Caco-2 (cell line): ENCODE measurements at regions not wholly inside any gene's neighbourhood (a gene's known extent, or its start where the extent isn't known, plus 50 kb on each side); places are given as distances from the start of the nearest gene placed in this dataset.

Source experiments
- BruUV-seq: library from RNA; stranded (reverse); fragments of 400-500 nt; replicated peaks from 2 replicates; lab custom pipeline; 2021; lab: Mats Ljungman, UMichigan
- CTCF ChIA-PET: fragments of 300-600 bp; sonication (Branson Sonifier 250); formaldehyde crosslinking; loops from one replicate; lab custom pipeline; 2022; ENCODE audit warnings: antibody characterized with exemption; lab: Charles Lee
- POLR2A ChIA-PET: fragments of 300-600 bp; sonication (Branson Sonifier 250); formaldehyde crosslinking; loops from one replicate; lab custom pipeline; 2022; ENCODE audit warnings: antibody characterized with exemption; lab: Charles Lee
- DNase-seq, 2 experiments: peaks; one replicate each; pipeline versions ENCODE4 v3.0.0 to v3.0.0-alpha.2; 2020 to 2022
- H3K27me3 ChIP-seq: replicated peaks from 2 replicates; pipeline ENCODE4 v1.6.0; 2011; ENCODE audit warnings: low read length; ENCODE audit not compliant: control insufficient read depth, insufficient read depth
- H3K36me3 ChIP-seq: 2 replicates; pipeline ENCODE4 v1.5.1; 2011; ENCODE audit warnings: low read length; ENCODE audit not compliant: control insufficient read depth, insufficient read depth
- H3K4me1 ChIP-seq: fragments of 250-450 bp; sonication (Bioruptor Pico); 2 replicates; pipeline ENCODE4 v1.5.1; 2020; ENCODE audit warnings: mild to moderate bottlenecking
- H3K4me3 ChIP-seq: 2 replicates; pipeline ENCODE4 v1.5.1; 2011; ENCODE audit warnings: low read depth, mild to moderate bottlenecking, control low read depth, low read length
- H3K9me3 ChIP-seq: fragments of 250-450 bp; sonication (Bioruptor Pico); 2 replicates; pipeline ENCODE4 v1.5.1; 2020; ENCODE audit warnings: mild to moderate bottlenecking, moderate library complexity
- H3K27ac Mint-ChIP-seq: one replicate; pipeline ENCODE4 v1.8.0; 2022; ENCODE audit warnings: mixed read lengths; ENCODE audit not compliant: unreplicated experiment
- H3K27me3 Mint-ChIP-seq: one replicate; pipeline ENCODE4 v1.8.0; 2022; ENCODE audit warnings: mixed read lengths; ENCODE audit not compliant: insufficient read depth, unreplicated experiment
- H3K36me3 Mint-ChIP-seq: one replicate; pipeline ENCODE4 v1.8.0; 2022; ENCODE audit warnings: mild to moderate bottlenecking, mixed read lengths; ENCODE audit not compliant: insufficient read depth, unreplicated experiment
- H3K4me1 Mint-ChIP-seq: one replicate; pipeline ENCODE4 v1.8.0; 2022; ENCODE audit warnings: low read depth, mixed read lengths; ENCODE audit not compliant: unreplicated experiment
- H3K4me3 Mint-ChIP-seq: one replicate; pipeline ENCODE4 v1.8.0; 2022; ENCODE audit warnings: mild to moderate bottlenecking, moderate library complexity, mixed read lengths; ENCODE audit not compliant: unreplicated experiment
- H3K9me3 Mint-ChIP-seq: one replicate; pipeline ENCODE4 v1.8.0; 2022; ENCODE audit warnings: mixed read lengths; ENCODE audit not compliant: unreplicated experiment
- intact Hi-C: fragments of 100-400 bp; cut with micrococcal nuclease; formaldehyde crosslinking; loops from one replicate; pipeline ENCODE4 v1.10.0; 2022; ENCODE audit not compliant: unreplicated experiment
- TF ChIP-seq, protein P1 (sequence below), 2 experiments: fragments of 200-600 bp in 1 of 2; IDR thresholded peaks; 1 replicate in 1 of 2; 2 replicates in 1 of 2; pipeline versions ENCODE4 v1.5.1 to v1.8.0; 2011 to 2022; ENCODE audit warnings: antibody characterized with exemption in 1 of 2, control low read depth in 1 of 2, inconsistent platforms in 1 of 2, low read depth in 1 of 2, low read length in 1 of 2, mild to moderate bottlenecking in 1 of 2, moderate library complexity in 1 of 2; ENCODE audit not compliant: insufficient read depth in 1 of 2, severe bottlenecking in 1 of 2, unreplicated experiment in 1 of 2

DNA sequence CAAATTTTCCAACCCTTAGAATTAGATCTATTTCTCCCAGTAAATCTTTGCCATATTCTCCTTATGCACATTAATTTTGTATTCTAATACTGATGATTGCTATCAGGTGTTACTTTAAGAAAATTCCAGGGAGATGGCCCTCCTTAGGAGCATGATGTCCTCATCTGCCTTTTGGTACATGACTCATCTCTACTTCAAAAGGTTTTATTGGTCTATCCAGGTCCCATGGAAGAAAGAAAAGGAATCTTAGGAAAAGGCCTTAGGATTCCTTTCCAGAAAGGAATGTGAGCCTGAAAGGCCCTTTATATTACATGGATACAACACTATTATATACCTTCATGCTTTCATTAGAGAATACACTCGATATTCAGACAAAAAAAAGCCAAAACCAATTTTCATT is 968.2 kb downstream of the STIM2 start:
- intact Hi-C loops: no loop called here
- TF ChIP-seq, protein P1, sequence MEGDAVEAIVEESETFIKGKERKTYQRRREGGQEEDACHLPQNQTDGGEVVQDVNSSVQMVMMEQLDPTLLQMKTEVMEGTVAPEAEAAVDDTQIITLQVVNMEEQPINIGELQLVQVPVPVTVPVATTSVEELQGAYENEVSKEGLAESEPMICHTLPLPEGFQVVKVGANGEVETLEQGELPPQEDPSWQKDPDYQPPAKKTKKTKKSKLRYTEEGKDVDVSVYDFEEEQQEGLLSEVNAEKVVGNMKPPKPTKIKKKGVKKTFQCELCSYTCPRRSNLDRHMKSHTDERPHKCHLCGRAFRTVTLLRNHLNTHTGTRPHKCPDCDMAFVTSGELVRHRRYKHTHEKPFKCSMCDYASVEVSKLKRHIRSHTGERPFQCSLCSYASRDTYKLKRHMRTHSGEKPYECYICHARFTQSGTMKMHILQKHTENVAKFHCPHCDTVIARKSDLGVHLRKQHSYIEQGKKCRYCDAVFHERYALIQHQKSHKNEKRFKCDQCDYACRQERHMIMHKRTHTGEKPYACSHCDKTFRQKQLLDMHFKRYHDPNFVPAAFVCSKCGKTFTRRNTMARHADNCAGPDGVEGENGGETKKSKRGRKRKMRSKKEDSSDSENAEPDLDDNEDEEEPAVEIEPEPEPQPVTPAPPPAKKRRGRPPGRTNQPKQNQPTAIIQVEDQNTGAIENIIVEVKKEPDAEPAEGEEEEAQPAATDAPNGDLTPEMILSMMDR (IDR thresholded peaks at IDR 0.05; ENCODE audit: insufficient read depth in 1 of 2, low read depth in 1 of 2, low read length in 1 of 2, severe bottlenecking in 1 of 2, unreplicated experiment in 1 of 2): no peak
- Mint-ChIP-seq H3K9me3 (no peaks in the 10 kb centered on the region), H3K27me3 (no peaks in the 10 kb centered on the region), H3K4me1 (no peaks in the 10 kb centered on the region), H3K4me3 (no peak overlapping the region), H3K27ac (no peak overlapping the region), H3K36me3 (no peaks in the 10 kb centered on the region)
- POLR2A ChIA-PET: no interaction called here
- Histone ChIP-seq H3K4me1 (no peaks in the 10 kb centered on the region), H3K27me3 (no peaks in the 10 kb centered on the region), H3K36me3 (no peaks in the 10 kb centered on the region), H3K4me3 (no peak overlapping the region), H3K9me3 (no peaks in the 10 kb centered on the region)
- no TSS peak for BruUV-seq
- CTCF ChIA-PET: no interaction called here
- DNase-seq: no peak

DNA sequence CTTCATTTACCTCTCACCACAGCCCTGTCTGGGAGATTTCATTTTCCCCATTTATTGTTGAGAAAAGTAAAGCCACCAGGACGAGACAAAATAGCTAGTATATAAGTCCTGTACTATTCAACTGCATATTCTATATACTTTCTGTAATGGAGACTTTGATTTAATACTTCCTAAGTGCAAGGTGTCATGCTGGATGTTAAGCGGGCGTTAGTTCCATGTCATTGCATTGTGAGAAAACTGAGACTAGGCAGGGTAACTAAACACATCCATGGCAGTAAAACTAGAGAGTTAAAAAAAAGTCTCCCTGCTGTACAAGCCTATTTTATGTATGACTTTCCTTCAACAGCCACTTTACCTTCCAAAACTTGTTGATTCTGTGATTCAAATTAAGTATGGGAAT is 969.6 kb downstream of the STIM2 start:
- Mint-ChIP-seq H3K27me3 (no peaks in the 10 kb centered on the region), H3K4me1 (no peaks in the 10 kb centered on the region), H3K9me3 (no peaks in the 10 kb centered on the region), H3K36me3 (no peaks in the 10 kb centered on the region), H3K4me3 (no peak overlapping the region), H3K27ac (no peak overlapping the region)
- intact Hi-C loops: no loop called here
- Histone ChIP-seq H3K4me3 (no peak overlapping the region), H3K36me3 (no peaks in the 10 kb centered on the region), H3K9me3 (no peaks in the 10 kb centered on the region), H3K27me3 (no peaks in the 10 kb centered on the region), H3K4me1 (no peaks in the 10 kb centered on the region)
- CTCF ChIA-PET: no interaction called here
- BruUV-seq: no TSS peak
- DNase-seq: no peak
- POLR2A ChIA-PET: no interaction called here
- TF ChIP-seq, protein P1 (IDR thresholded peaks at IDR 0.05; ENCODE audit: insufficient read depth in 1 of 2, low read depth in 1 of 2, low read length in 1 of 2, severe bottlenecking in 1 of 2, unreplicated experiment in 1 of 2): no peak

DNA sequence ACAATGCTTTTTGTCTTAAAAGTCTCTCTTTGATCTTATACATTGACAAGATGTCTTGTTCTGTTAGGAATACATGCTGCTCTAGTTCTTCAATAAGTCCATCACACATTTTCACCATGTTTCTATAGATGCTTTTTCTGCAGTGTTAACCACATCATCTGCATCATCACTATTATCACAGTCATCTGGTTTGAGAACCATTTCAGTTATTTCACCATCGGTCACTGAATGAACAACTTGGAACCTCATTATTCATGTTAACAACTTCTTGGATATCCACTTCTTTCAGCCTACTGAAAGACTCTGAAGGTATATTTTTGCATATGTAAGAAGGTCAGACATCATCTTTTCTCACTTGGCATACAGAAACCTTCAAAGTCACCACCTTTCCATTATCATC is 975.2 kb downstream of the STIM2 start:
- Mint-ChIP-seq H3K36me3 (no peaks in the 10 kb centered on the region), H3K9me3 (no peaks in the 10 kb centered on the region), H3K27me3 (no peaks in the 10 kb centered on the region), H3K4me1 (no peaks in the 10 kb centered on the region), H3K27ac (no peak overlapping the region), H3K4me3 (no peak overlapping the region)
- no peaks in the 10 kb centered on the region for H3K9me3 ChIP-seq
- no peaks in the 10 kb centered on the region for H3K36me3 ChIP-seq
- BruUV-seq: no TSS peak
- no peaks in the 10 kb centered on the region for H3K27me3 ChIP-seq
- intact Hi-C loops: no loop called here
- no peaks in the 10 kb centered on the region for H3K4me1 ChIP-seq
- DNase-seq: no peak
- TF ChIP-seq, protein P1 (IDR thresholded peaks at IDR 0.05; ENCODE audit: insufficient read depth in 1 of 2, low read depth in 1 of 2, low read length in 1 of 2, severe bottlenecking in 1 of 2, unreplicated experiment in 1 of 2): no peak
- no peak overlapping the region for H3K4me3 ChIP-seq
- POLR2A ChIA-PET: no interaction called here
- CTCF ChIA-PET: no interaction called here
